Stomach (tissue), 8 donors: ENCODE measurements at regions not wholly inside any gene's neighbourhood (a gene's known extent, or its start where the extent isn't known, plus 50 kb on each side); places are given as distances from the start of the nearest gene placed in this dataset.
"Not testable (repeated sequence)": the region's sequence is repeated elsewhere in the genome, so short reads cannot be mapped to it uniquely, and the experiment has no call there.

ENCODE experiments used
- DNase-seq, 2 donors: peaks; one replicate each; pipeline versions ENCODE4 v3.0.0 to v3.0.0-alpha.2; 2013 to 2019
- H3K27ac ChIP-seq, 5 donors: fragments of 200-600 bp in 4 of 5; sonication (generic) in 4 of 5; one replicate each; pipeline ENCODE4 v1.5.1; 2013 to 2019; ENCODE audit warnings: mild to moderate bottlenecking in 1 of 5, moderate library complexity in 1 of 5
- H3K27me3 ChIP-seq, 3 donors: fragments of 200-600 bp; sonication (generic); one replicate each; pipeline ENCODE4 v1.5.1; 2017 to 2019; ENCODE audit warnings: mixed run types in 1 of 3
- H3K36me3 ChIP-seq, 4 donors: fragments of 200-600 bp; sonication (generic); 1 replicate in 3 of 4; 2 replicates in 1 of 4; pipeline ENCODE4 v1.5.1; 2016 to 2019
- H3K4me1 ChIP-seq, 4 donors: fragments of 200-600 bp; sonication (generic); one replicate each; pipeline ENCODE4 v1.5.1; 2016 to 2019
- H3K4me3 ChIP-seq, 4 donors: fragments of 200-600 bp; sonication (generic) in 3 of 4; one replicate each; pipeline ENCODE4 v1.5.1; 2016 to 2019; ENCODE audit warnings: mild to moderate bottlenecking in 1 of 4
- H3K9me3 ChIP-seq, 4 donors: fragments of 200-600 bp; sonication (generic); one replicate each; pipeline ENCODE4 v1.5.1; 2016 to 2019
- EP300 ChIP-seq: sonication (generic); formaldehyde crosslinking; IDR thresholded peaks from one replicate; pipeline ENCODE4 v1.6.1; 2017; ENCODE audit warnings: antibody characterized with exemption
- POLR2A ChIP-seq, 4 donors: fragments of 450-650 bp; IDR thresholded peaks; one replicate each; pipeline ENCODE4 v1.6.1; 2016; ENCODE audit warnings: antibody characterized with exemption in 4 of 4, control low read depth in 2 of 4, mild to moderate bottlenecking in 1 of 4, moderate library complexity in 1 of 4
- POLR2AphosphoS5 ChIP-seq, 3 donors: sonication (generic); formaldehyde crosslinking; IDR thresholded peaks; one replicate each; pipeline ENCODE4 v1.6.1; 2016; ENCODE audit warnings: antibody characterized with exemption in 3 of 3
- WGBS, 5 donors: extraction: QIAGEN DNeasy Blood & Tissue Kit in 3 of 5; methylation state at CpG; one replicate each; pipeline versions ENCODE4 v1.1.5 to v1.1.7; 2013 to 2018; 5-methylcytosine and 5-hydroxymethylcytosine counted together
- intact Hi-C: fragments of 100-400 bp; cut with DNase I; formaldehyde crosslinking; loops from one replicate; pipeline ENCODE4 v1.15.1; 2023; ENCODE audit warnings: low total_unique reads
- TF ChIP-seq, protein P1 (sequence below), 7 experiments: fragments of 450-650 bp in 4 of 7; fragments of 200-600 bp in 3 of 7; sonication (generic) in 3 of 7; IDR thresholded peaks; one replicate each; pipeline ENCODE4 v1.5.1; 2016 to 2019; ENCODE audit warnings: antibody characterized with exemption in 7 of 7, control low read depth in 2 of 7, mild to moderate bottlenecking in 1 of 7
- donor health status: healthy with polysubstance abuse.
- donor health status: Bipolar disorder and iron deficiency.
- donor health status: healthy.

DNA sequence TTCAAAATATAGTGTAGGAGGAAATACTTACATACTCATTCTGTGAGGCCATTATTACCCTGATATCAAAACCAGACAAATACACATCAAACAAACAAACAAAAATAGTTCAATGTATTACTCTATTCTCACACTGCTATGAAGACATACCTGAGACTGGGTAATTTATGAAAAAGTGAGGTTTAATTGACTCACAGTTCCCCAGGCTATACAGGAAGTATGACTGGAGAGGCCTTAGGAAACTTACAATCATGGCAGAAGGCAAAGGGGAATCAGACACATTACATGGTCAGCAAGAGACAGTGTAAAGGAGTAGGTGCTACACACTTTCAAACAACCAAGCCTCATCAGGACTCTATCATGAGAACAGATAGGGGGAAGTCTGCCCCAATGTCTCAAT, 1023.2 kb downstream of the TMTC2 start:
- no peak for TF ChIP-seq POLR2AphosphoS5 (IDR thresholded peaks at IDR 0.05)
- no peak for TF ChIP-seq POLR2A (IDR thresholded peaks at IDR 0.05)
- no peaks in the 10 kb centered on the region for H3K36me3 ChIP-seq
- no peaks in the 10 kb centered on the region for H3K27me3 ChIP-seq
- no peak for DNase-seq
- no peak overlapping the region for H3K27ac ChIP-seq
- intact Hi-C loops, result no loop called here
- no peaks in the 10 kb centered on the region for H3K4me1 ChIP-seq
- no peak overlapping the region for H3K4me3 ChIP-seq
- peaks cover 6 to 32% (median 14%) of the 10 kb centered on the region in 4 donors for H3K9me3 ChIP-seq

GRCh38 chr12:83700838-83701237, 1014.1 kb downstream of the TMTC2 start:
- no peak for DNase-seq
- Histone ChIP-seq H3K27me3 (no peaks in the 10 kb centered on the region), H3K4me3 (no peak overlapping the region), H3K9me3 (peaks cover 0 to 10% (median 0%) of the 10 kb centered on the region in 4 donors), H3K36me3 (no peaks in the 10 kb centered on the region), H3K4me1 (no peaks in the 10 kb centered on the region), H3K27ac (no peak overlapping the region)
- intact Hi-C loops, result no loop called here
- TF ChIP-seq POLR2A (IDR thresholded peaks at IDR 0.05) (no peak), POLR2AphosphoS5 (IDR thresholded peaks at IDR 0.05) (no peak), EP300 (no peak)
- TF ChIP-seq, protein P1, sequence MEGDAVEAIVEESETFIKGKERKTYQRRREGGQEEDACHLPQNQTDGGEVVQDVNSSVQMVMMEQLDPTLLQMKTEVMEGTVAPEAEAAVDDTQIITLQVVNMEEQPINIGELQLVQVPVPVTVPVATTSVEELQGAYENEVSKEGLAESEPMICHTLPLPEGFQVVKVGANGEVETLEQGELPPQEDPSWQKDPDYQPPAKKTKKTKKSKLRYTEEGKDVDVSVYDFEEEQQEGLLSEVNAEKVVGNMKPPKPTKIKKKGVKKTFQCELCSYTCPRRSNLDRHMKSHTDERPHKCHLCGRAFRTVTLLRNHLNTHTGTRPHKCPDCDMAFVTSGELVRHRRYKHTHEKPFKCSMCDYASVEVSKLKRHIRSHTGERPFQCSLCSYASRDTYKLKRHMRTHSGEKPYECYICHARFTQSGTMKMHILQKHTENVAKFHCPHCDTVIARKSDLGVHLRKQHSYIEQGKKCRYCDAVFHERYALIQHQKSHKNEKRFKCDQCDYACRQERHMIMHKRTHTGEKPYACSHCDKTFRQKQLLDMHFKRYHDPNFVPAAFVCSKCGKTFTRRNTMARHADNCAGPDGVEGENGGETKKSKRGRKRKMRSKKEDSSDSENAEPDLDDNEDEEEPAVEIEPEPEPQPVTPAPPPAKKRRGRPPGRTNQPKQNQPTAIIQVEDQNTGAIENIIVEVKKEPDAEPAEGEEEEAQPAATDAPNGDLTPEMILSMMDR (IDR thresholded peaks at IDR 0.05), result no peak
- 77 to 86% (median 81%) methylated on average over 2 of the region's 2 CpGs for WGBS, 5 donors

DNA sequence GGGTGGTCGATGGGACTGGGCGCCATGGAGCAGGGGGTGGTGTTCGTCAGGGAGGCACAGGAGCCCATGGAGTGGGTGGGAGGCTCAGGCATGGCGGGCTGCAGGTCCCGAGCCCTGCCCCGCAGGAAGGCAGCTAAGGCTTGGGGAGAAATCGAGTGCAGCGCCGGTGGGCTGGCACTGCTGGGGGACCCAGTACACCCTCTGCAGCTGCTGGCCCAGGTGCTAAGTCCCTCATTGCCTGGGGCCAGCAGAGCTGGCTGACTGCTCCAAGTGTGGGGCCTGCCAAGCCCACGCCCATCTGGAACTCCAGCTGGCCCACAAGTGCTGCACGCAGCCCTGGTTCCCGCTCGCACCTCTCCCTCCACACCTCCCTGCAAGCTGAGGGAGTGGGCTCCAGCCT, 1009.6 kb downstream of the TMTC2 start:
- H3K4me3 ChIP-seq, DNase-seq, intact Hi-C loops, H3K27me3 ChIP-seq, H3K27ac ChIP-seq, H3K4me1 ChIP-seq, H3K36me3 ChIP-seq: not testable (repeated sequence)
- 84 to 100% (median 90%) methylated on average over 2 to 13 of the region's 13 CpGs for WGBS, 5 donors
- H3K9me3 ChIP-seq, result peaks cover 0 to 23% (median 3%) of the 10 kb centered on the region in 4 donors

- Histone ChIP-seq H3K27me3 (no peaks in the 10 kb centered on the region), H3K9me3 (peaks cover 0 to 22% (median 3%) of the 10 kb centered on the region in 4 donors), H3K27ac (no peak overlapping the region), H3K36me3 (no peaks in the 10 kb centered on the region), H3K4me3 (no peak overlapping the region), H3K4me1 (no peaks in the 10 kb centered on the region)
- no peak for TF ChIP-seq POLR2AphosphoS5 (IDR thresholded peaks at IDR 0.05)
- TF ChIP-seq, protein P1 (IDR thresholded peaks at IDR 0.05), result no peak
- no peak for TF ChIP-seq EP300
- no peak for TF ChIP-seq POLR2A (IDR thresholded peaks at IDR 0.05)
- intact Hi-C loops, result no loop called here
- no peak for DNase-seq
These were observed 1005.0 kb downstream of the TMTC2 start for GRCh38 chr12:83691730-83692129.

DNA sequence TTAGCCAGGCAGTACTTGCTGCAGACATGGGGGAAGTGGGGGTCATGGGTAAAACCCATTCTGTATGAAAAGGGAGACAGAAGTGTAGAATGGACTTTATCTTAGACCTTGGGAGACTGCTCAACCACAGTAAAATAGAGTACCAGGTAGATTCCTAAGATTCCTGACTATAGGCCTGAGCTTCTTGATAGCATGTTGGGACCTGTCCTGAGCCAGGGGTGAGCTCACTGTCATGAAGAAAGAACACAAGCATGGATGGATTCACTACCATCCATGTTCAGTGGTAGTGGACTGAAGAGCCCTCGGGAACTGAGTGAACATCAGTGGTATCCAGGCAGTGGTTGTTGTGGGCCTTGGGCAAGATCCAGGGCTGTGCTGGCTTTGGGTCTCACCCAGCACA, 1003.8 kb downstream of the TMTC2 start:
- Histone ChIP-seq H3K4me3 (no peak overlapping the region), H3K27ac (no peak overlapping the region), H3K9me3 (peaks cover 0 to 10% (median 3%) of the 10 kb centered on the region in 4 donors), H3K36me3 (no peaks in the 10 kb centered on the region), H3K4me1 (no peaks in the 10 kb centered on the region), H3K27me3 (no peaks in the 10 kb centered on the region)
- intact Hi-C loops, result no loop called here
- WGBS, 5 donors, result 83 to 100% (median 89%) methylated on average over 1 of the region's 1 CpG
- TF ChIP-seq, protein P1 (IDR thresholded peaks at IDR 0.05), result no peak
- no peak for TF ChIP-seq EP300
- no peak for TF ChIP-seq POLR2A (IDR thresholded peaks at IDR 0.05)
- TF ChIP-seq POLR2AphosphoS5 (IDR thresholded peaks at IDR 0.05), result no peak
- no peak for DNase-seq

DNA sequence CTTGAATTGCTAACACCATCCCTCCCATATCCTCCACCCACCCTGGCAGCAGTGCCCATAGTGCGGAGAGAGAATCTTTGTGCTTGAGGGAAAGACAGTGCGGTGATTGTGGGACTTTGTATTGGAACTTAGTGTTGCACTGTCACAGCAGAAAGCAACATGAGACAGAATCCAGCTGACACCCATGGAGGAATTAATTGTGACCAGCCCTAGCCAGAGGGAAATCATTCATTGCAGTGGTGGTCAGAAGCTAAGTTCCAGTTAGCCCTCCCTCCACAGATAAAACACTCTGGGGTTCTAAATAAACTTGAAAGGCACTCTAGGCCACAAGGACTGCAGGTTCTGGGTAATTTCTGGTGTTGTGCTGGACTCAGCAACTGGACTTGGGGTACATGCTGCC, 1002.6 kb downstream of the TMTC2 start:
- DNase-seq, result no peak
- 94 to 100% (median 97%) methylated on average over 2 of the region's 2 CpGs for WGBS, 5 donors
- Histone ChIP-seq H3K27me3 (no peaks in the 10 kb centered on the region), H3K36me3 (no peaks in the 10 kb centered on the region), H3K4me3 (no peak overlapping the region), H3K27ac (no peak overlapping the region), H3K9me3 (peaks cover 0 to 6% (median 3%) of the 10 kb centered on the region in 4 donors), H3K4me1 (no peaks in the 10 kb centered on the region)
- intact Hi-C loops, result no loop called here
- TF ChIP-seq EP300, result no peak
- TF ChIP-seq, protein P1 (IDR thresholded peaks at IDR 0.05), result no peak
- no peak for TF ChIP-seq POLR2AphosphoS5 (IDR thresholded peaks at IDR 0.05)
- TF ChIP-seq POLR2A (IDR thresholded peaks at IDR 0.05), result no peak
